Activated B cell treated with CpG ODN at 0.5 μM for 24 hours (primary cell): ENCODE measurements at regions not wholly inside any gene's neighbourhood (a gene's known extent, or its start where the extent isn't known, plus 50 kb on each side); places are given as distances from the start of the nearest gene placed in this dataset.
"Not testable (repeated sequence)": the region's sequence is repeated elsewhere in the genome, so short reads cannot be mapped to it uniquely, and the experiment has no call there.

ENCODE experiments used
- ATAC-seq: fragments of 200-7000 bp; cut with Tn5 transposase; one replicate; pipeline ENCODE4 v1.10.0; 2021; ENCODE audit warnings: low read depth, mild to moderate bottlenecking, moderate library complexity
- CTCF ChIA-PET: fragments of 350-600 bp; sonication (Branson Sonifier 250); formaldehyde crosslinking; loops from one replicate; lab custom pipeline; 2021; ENCODE audit warnings: antibody characterized with exemption; lab: Charles Lee
- POLR2A ChIA-PET: fragments of 350-600 bp; sonication (Branson Sonifier 250); formaldehyde crosslinking; loops from one replicate; lab custom pipeline; 2021; ENCODE audit warnings: antibody characterized with exemption; lab: Charles Lee
- DNase-seq: peaks from one replicate; pipeline ENCODE4 v3.0.0; 2022
- H3K27ac Mint-ChIP-seq: one replicate; pipeline ENCODE4 v1.8.0; 2020; ENCODE audit warnings: mixed read lengths
- H3K27me3 Mint-ChIP-seq: one replicate; pipeline ENCODE4 v1.8.0; 2021; ENCODE audit warnings: mixed read lengths
- H3K36me3 Mint-ChIP-seq: one replicate; pipeline ENCODE4 v1.8.0; 2021; ENCODE audit warnings: low read depth, mixed read lengths
- H3K4me1 Mint-ChIP-seq: one replicate; pipeline ENCODE4 v1.8.0; 2021; ENCODE audit warnings: mixed read lengths
- H3K4me3 Mint-ChIP-seq: one replicate; pipeline ENCODE4 v1.8.0; 2020; ENCODE audit warnings: mild to moderate bottlenecking, mixed read lengths
- H3K9me3 Mint-ChIP-seq: one replicate; pipeline ENCODE4 v1.8.0; 2020; ENCODE audit warnings: mixed read lengths
- intact Hi-C: fragments of 100-400 bp; cut with micrococcal nuclease; formaldehyde crosslinking; loops from one replicate; pipeline ENCODE4 v1.15.1; 2024
- TF ChIP-seq, protein P1 (sequence below): fragments of 200-600 bp; IDR thresholded peaks from one replicate; pipeline ENCODE4 v1.8.0; 2022; ENCODE audit warnings: antibody characterized with exemption, mild to moderate bottlenecking

- intact Hi-C loops: no loop called here
- DNase-seq (no peak), ATAC-seq (no peak)
- ChIA-PET CTCF (interaction anchor here (4.0 kb wide), 1 partner anchor 222 kb away, joined by 23 read pairs; no protein-coding TSS in a partner anchor), POLR2A (no interaction called here)
- Mint-ChIP-seq H3K4me3 (no peak overlapping the region), H3K27ac (no peak overlapping the region), H3K9me3 (no peaks in the 10 kb centered on the region), H3K36me3 (no peaks in the 10 kb centered on the region), H3K4me1 (no peaks in the 10 kb centered on the region), H3K27me3 (peaks cover 11% of the 10 kb centered on the region)
- TF ChIP-seq, protein P1, sequence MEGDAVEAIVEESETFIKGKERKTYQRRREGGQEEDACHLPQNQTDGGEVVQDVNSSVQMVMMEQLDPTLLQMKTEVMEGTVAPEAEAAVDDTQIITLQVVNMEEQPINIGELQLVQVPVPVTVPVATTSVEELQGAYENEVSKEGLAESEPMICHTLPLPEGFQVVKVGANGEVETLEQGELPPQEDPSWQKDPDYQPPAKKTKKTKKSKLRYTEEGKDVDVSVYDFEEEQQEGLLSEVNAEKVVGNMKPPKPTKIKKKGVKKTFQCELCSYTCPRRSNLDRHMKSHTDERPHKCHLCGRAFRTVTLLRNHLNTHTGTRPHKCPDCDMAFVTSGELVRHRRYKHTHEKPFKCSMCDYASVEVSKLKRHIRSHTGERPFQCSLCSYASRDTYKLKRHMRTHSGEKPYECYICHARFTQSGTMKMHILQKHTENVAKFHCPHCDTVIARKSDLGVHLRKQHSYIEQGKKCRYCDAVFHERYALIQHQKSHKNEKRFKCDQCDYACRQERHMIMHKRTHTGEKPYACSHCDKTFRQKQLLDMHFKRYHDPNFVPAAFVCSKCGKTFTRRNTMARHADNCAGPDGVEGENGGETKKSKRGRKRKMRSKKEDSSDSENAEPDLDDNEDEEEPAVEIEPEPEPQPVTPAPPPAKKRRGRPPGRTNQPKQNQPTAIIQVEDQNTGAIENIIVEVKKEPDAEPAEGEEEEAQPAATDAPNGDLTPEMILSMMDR: no peak
These were observed 110.3 kb upstream of the ABCC4 start for GRCh38 chr13:95411428-95412040.

DNA sequence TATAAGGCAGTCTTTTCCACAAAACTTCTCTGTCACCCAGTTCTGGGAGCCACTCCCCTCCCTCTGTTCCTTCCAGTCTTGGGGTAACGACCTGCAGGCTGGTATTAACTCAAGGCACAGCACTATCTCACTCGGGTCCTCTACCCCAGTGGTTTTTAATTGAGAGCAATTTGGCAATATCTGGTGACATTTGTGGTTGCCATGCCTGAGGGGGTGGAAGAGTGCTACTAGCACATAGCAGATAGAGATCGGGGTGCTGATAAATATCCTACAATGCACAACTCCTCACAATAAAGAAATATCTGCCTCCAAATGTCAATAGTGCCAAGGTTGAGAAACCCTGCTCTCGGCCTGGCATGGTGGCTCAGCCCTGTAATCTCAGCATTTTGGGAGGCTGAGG lies 117.7 kb upstream of the ABCC4 start:
- Mint-ChIP-seq H3K4me3 (no peak overlapping the region), H3K27me3 (peaks cover 18% of the 10 kb centered on the region), H3K36me3 (no peaks in the 10 kb centered on the region), H3K9me3 (no peaks in the 10 kb centered on the region), H3K27ac (no peak overlapping the region), H3K4me1 (no peaks in the 10 kb centered on the region)
- ChIA-PET POLR2A (no interaction called here), CTCF (interaction anchor here (0.6 kb wide), 1 partner anchor 14 kb away, joined by 3 read pairs; no protein-coding TSS in a partner anchor)
- intact Hi-C loops: no loop called here
- no peak for DNase-seq
- ATAC-seq: no peak
- TF ChIP-seq, protein P1: no peak

- Mint-ChIP-seq H3K27ac (no peak overlapping the region), H3K4me3 (no peak overlapping the region), H3K27me3 (peaks cover 18% of the 10 kb centered on the region), H3K36me3 (no peaks in the 10 kb centered on the region), H3K4me1 (no peaks in the 10 kb centered on the region), H3K9me3 (no peaks in the 10 kb centered on the region)
- ChIA-PET CTCF (no interaction called here), POLR2A (no interaction called here)
- TF ChIP-seq, protein P1: no peak
- intact Hi-C loops: no loop called here
- DNase-seq (no peak), ATAC-seq (no peak)
These were observed 119.2 kb upstream of the ABCC4 start for GRCh38 chr13:95420501-95420900.

- no peaks in the 10 kb centered on the region for H3K9me3 Mint-ChIP-seq
- H3K36me3 Mint-ChIP-seq: no peaks in the 10 kb centered on the region
- peaks cover 8% of the 10 kb centered on the region for H3K27me3 Mint-ChIP-seq
- ChIA-PET POLR2A (no interaction called here), CTCF (no interaction called here)
- ATAC-seq (no peak), DNase-seq (no peak)
- no peak overlapping the region for H3K27ac Mint-ChIP-seq
- TF ChIP-seq, protein P1: no peak
- intact Hi-C loops: no loop called here
- H3K4me1 Mint-ChIP-seq: no peaks in the 10 kb centered on the region
- H3K4me3 Mint-ChIP-seq: no peak overlapping the region
These were observed 125.4 kb upstream of the ABCC4 start for GRCh38 chr13:95426631-95427030.

- ATAC-seq, CTCF ChIA-PET, intact Hi-C loops, DNase-seq, H3K27me3 Mint-ChIP-seq, H3K4me1 Mint-ChIP-seq, H3K4me3 Mint-ChIP-seq, H3K27ac Mint-ChIP-seq, POLR2A ChIA-PET, H3K36me3 Mint-ChIP-seq, H3K9me3 Mint-ChIP-seq: not testable (repeated sequence)
These were observed 122.0 kb upstream of the CLDN10 start for GRCh38 chr13:95430525-95430924.

DNA sequence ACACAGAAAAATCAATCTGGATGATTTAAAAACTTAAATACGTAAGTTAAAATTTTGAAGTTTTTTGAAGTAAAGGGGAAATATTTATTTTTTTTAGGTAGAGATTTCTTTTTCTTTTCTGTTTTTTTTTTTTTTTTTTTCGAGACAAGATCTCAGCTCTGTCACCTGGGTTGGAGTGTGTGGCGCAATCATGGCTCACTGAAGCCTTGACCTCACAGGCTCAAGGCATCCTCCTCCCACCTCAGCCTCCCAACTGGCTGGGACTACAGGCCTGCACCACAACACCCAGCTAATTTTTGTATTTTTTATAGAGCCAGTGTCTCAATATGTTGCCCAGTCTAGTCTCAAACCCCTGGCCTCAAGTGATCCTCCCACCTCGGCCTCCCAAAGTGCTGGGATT lies 120.4 kb upstream of the CLDN10 start:
- ChIA-PET POLR2A (no interaction called here), CTCF (no interaction called here)
- Mint-ChIP-seq H3K27ac (no peak overlapping the region), H3K9me3 (no peaks in the 10 kb centered on the region), H3K27me3 (peaks cover 5% of the 10 kb centered on the region), H3K36me3 (no peaks in the 10 kb centered on the region), H3K4me1 (no peaks in the 10 kb centered on the region), H3K4me3 (no peak overlapping the region)
- ATAC-seq: no peak
- intact Hi-C loops: no loop called here
- DNase-seq: no peak
- TF ChIP-seq, protein P1: no peak
